Erythroblast (primary cell): ENCODE measurements at regions not wholly inside any gene's neighbourhood (a gene's known extent, or its start where the extent isn't known, plus 50 kb on each side); places are given as distances from the start of the nearest gene placed in this dataset.

Source experiments
- GATA1 ChIP-seq: IDR thresholded peaks from 2 replicates; pipeline ENCODE4 v1.6.1; 2011; ENCODE audit warnings: low read depth, mild to moderate bottlenecking, control low read depth, low read length, moderate library complexity
- POLR2A ChIP-seq: IDR thresholded peaks from 2 replicates; pipeline ENCODE4 v1.6.1; 2011; ENCODE audit warnings: mild to moderate bottlenecking, low read length

GRCh38 chr2:37782721-37783371, 111.4 kb upstream of the CDC42EP3 start:
- TF ChIP-seq POLR2A (no peak), GATA1 (no peak)
